Common myeloid progenitor, CD34-positive (primary cell): ENCODE measurements at regions not wholly inside any gene's neighbourhood (a gene's known extent, or its start where the extent isn't known, plus 50 kb on each side); places are given as distances from the start of the nearest gene placed in this dataset.

Experiments used
- CTCF ChIA-PET: fragments of 350-600 bp; sonication (Branson Sonifier 250); formaldehyde crosslinking; loops from one replicate; lab custom pipeline; 2021; ENCODE audit warnings: antibody characterized with exemption; lab: Charles Lee
- POLR2A ChIA-PET: fragments of 350-600 bp; sonication (Branson Sonifier 250); formaldehyde crosslinking; loops from one replicate; lab custom pipeline; 2021; ENCODE audit warnings: antibody characterized with exemption; lab: Charles Lee
- DNase-seq, 3 donors: peaks; one replicate each; pipeline versions ENCODE4 v3.0.0 to v3.0.0-alpha.2; 2013
- H3K27ac ChIP-seq, 2 experiments: 1 replicate in 1 of 2; 2 replicates in 1 of 2; pipeline ENCODE4 v1.7.0; 2013; ENCODE audit warnings: inconsistent platforms in 2 of 2, low read length in 2 of 2, mild to moderate bottlenecking in 2 of 2, low read depth in 1 of 2, moderate library complexity in 1 of 2; ENCODE audit not compliant: severe bottlenecking in 2 of 2, insufficient read depth in 1 of 2, poor library complexity in 1 of 2
- H3K27me3 ChIP-seq, 5 experiments: replicated peaks in 2 of 5; 1 replicate in 3 of 5; 2 replicates in 2 of 5; pipeline versions ENCODE4 v1.6.1 to v1.7.0; 2013; ENCODE audit warnings: low read length in 4 of 5, mild to moderate bottlenecking in 2 of 5, moderate library complexity in 2 of 5, inconsistent platforms in 1 of 5; ENCODE audit not compliant: insufficient read depth in 5 of 5, control insufficient read depth in 4 of 5
- H3K36me3 ChIP-seq, 4 experiments: 1 replicate in 2 of 4; 2 replicates in 2 of 4; pipeline versions ENCODE4 v1.6.1 to v1.7.0; 2013; ENCODE audit warnings: low read length in 3 of 4, control low read depth in 1 of 4, mild to moderate bottlenecking in 1 of 4; ENCODE audit not compliant: control insufficient read depth in 4 of 4, insufficient read depth in 4 of 4
- H3K4me1 ChIP-seq, 4 experiments: 1 replicate in 3 of 4; 2 replicates in 1 of 4; pipeline versions ENCODE4 v1.6.1 to v1.7.1; 2013; ENCODE audit warnings: low read length in 3 of 4, mild to moderate bottlenecking in 3 of 4, control low read depth in 1 of 4, inconsistent platforms in 1 of 4, moderate library complexity in 1 of 4; ENCODE audit not compliant: control insufficient read depth in 4 of 4, insufficient read depth in 4 of 4; ENCODE audit errors: control extremely low read depth in 1 of 4
- H3K4me3 ChIP-seq, 7 experiments: 1 replicate in 4 of 7; 2 replicates in 3 of 7; pipeline versions ENCODE4 v1.5.1 to v1.7.0; 2013; ENCODE audit warnings: mild to moderate bottlenecking in 7 of 7, low read length in 6 of 7, moderate library complexity in 6 of 7, inconsistent platforms in 2 of 7, low read depth in 2 of 7, control low read depth in 1 of 7; ENCODE audit not compliant: insufficient read depth in 4 of 7, control insufficient read depth in 1 of 7; ENCODE audit errors: extremely low read depth in 1 of 7
- H3K9me3 ChIP-seq, 5 experiments: 1 replicate in 4 of 5; 2 replicates in 1 of 5; pipeline versions ENCODE4 v1.6.1 to v1.7.1; 2013; ENCODE audit warnings: low read length in 4 of 5, mild to moderate bottlenecking in 2 of 5, inconsistent platforms in 1 of 5, low read depth in 1 of 5, moderate library complexity in 1 of 5; ENCODE audit not compliant: control insufficient read depth in 4 of 5, insufficient read depth in 2 of 5; ENCODE audit errors: control extremely low read depth in 1 of 5
- WGBS: methylation state at CpG from one replicate; pipeline ENCODE4 v1.1.5; 2013; ENCODE audit not compliant: insufficient coverage; 5-methylcytosine and 5-hydroxymethylcytosine counted together

DNA sequence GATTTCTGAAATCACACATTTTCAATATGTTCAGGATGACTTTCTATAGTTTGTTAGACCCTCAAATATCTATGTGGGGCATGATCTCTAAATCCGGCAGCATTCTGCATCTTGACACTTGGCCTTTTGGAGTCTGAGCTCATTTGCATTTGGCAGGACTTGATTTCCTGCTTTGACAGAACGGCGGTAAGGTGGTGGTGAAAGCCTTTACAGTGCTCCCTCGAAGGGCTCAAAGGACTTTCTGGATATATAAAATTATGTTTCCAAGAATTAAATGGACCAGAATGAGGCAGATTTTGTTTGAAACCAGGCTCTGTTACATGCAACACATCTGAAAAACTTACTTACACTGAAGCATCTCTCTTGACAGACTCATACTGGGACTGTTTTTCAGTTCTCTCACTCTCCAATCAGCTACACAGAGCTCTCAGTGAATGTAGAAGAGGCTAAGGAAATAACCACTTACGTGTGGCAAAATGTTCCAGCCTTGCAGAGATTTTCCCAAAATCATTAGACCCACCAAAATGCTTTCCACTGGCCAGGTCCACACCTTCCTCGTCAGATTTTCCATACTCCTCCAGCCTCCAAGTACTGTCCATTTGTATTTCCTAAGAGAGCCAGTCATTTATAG lies 207.2 kb downstream of the SPRY2 start:
- 49% methylated on average over 6 of the region's 6 CpGs for WGBS
- Histone ChIP-seq H3K4me3 (no peak overlapping the region), H3K4me1 (peaks cover 0 to 11% (median 5%) of the 10 kb centered on the region in 4 experiments), H3K36me3 (no peaks in the 10 kb centered on the region), H3K9me3 (no peaks in the 10 kb centered on the region), H3K27ac (no peak overlapping the region), H3K27me3 (no peaks in the 10 kb centered on the region)
- ChIA-PET POLR2A (no interaction called here), CTCF (no interaction called here)
- no peak for DNase-seq

DNA sequence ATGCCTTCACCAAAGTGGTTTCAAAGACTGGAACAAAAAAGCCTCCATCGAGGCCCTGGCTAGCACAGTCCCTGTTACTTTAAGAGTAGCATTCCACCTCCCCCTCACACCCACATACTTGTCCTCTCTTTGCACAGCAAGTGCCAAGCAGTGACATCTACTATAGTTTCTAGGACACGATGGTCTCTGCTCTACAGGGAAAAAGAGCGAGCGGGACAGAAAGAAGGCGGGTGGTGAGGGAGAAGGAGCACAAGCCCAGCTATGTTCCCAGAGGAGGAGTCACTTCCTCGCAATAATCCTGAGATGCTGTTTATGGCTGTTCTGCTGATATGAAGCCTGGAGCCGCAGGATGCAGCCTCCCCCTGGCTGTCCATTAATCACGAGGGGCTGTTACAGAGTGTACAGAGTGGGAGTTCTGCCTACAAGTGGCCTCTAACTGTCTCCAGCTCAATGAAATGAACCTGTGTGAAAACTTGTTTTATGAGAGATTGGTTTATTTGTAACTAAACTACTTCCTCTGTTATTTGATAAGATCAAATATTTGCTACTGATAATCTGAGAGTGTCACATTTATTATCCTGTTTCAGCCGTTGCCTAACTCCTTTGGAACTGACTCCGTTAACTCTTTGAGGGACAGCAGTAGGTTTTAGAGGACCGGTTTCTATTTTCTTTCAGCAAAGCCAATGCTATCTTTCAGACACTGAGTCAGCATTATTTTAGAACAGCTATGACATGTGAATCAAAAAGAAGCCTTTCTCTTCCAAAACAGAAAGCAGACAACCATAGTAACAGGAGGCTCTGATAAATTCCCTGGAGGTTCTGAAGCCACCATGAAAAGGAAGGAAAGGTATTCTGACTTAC lies 208.0 kb downstream of the SPRY2 start:
- H3K36me3 ChIP-seq, result no peaks in the 10 kb centered on the region
- H3K27me3 ChIP-seq, result no peaks in the 10 kb centered on the region
- H3K27ac ChIP-seq, result no peak overlapping the region
- H3K9me3 ChIP-seq, result no peaks in the 10 kb centered on the region
- CTCF ChIA-PET, result no interaction called here
- peaks cover 0 to 11% (median 5%) of the 10 kb centered on the region in 4 experiments for H3K4me1 ChIP-seq
- peak overlapping the region in 1 of 7 experiments; percentile 14 for H3K4me3 ChIP-seq
- 68% methylated on average over 6 of the region's 11 CpGs for WGBS
- DNase-seq, result peak; percentile 7 to 50 (median 39)
- POLR2A ChIA-PET, result no interaction called here

DNA sequence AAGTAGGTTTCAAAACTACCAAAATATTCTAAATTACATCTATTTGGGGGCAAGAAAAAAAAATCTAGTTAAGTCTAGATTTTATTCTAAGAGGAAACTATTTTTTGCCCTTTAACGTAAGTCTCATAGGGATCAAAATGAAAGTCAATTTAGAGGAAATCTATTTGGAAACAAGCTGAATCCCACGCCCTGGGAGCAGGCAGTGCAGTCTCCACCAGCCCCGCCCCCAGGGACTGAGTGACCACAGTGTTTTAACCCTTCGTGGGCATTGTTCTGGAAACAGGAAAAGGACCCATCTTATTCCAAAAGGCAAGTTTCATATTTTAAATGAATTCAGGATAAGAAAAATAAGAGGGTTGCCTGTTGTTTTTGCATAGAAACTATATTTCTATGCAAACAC lies 209.7 kb downstream of the SPRY2 start:
- Histone ChIP-seq H3K4me1 (peaks cover 0 to 11% (median 5%) of the 10 kb centered on the region in 4 experiments), H3K9me3 (no peaks in the 10 kb centered on the region), H3K4me3 (no peak overlapping the region), H3K36me3 (no peaks in the 10 kb centered on the region), H3K27me3 (no peaks in the 10 kb centered on the region), H3K27ac (no peak overlapping the region)
- WGBS, result 66% methylated on average over 2 of the region's 4 CpGs
- ChIA-PET POLR2A (no interaction called here), CTCF (no interaction called here)
- DNase-seq, result no peak

DNA sequence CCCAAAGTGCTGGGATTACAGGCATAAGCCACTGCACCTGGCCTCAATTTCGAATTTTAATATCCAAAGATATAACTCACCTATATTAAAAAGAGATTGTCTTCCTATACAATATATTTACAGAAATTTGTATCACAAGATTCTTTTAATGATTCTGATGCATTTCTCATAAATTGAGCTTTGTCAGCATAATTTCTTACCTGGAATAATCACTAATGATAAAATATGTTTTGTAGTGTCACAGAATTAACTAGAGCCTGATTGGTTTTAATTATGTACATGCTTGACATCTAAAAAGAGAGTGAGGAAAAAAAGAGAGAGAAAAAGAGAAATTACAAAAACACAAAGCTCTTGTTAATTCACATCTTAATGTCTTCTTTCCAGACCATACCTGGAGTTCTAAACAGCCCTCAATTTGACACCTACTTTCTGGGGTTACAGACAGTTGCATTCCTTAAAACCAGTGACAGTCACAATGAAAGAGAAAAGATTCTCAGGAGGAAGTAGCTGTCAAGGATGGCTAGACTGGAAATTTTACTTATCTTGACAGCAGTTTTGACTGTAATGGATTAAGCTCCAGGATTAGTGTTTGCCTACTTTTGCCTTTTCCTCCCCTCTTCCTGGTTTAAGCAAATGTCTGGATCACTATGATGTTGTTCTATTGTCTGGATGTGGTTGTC lies 214.4 kb downstream of the SPRY2 start:
- Histone ChIP-seq H3K27me3 (no peaks in the 10 kb centered on the region), H3K27ac (no peak overlapping the region), H3K9me3 (no peaks in the 10 kb centered on the region), H3K4me1 (no peaks in the 10 kb centered on the region), H3K36me3 (no peaks in the 10 kb centered on the region), H3K4me3 (no peak overlapping the region)
- CTCF ChIA-PET, result no interaction called here
- DNase-seq, result no peak
- POLR2A ChIA-PET, result no interaction called here
- no CpG with 5 or more reads among the region's 1 CpG for WGBS

DNA sequence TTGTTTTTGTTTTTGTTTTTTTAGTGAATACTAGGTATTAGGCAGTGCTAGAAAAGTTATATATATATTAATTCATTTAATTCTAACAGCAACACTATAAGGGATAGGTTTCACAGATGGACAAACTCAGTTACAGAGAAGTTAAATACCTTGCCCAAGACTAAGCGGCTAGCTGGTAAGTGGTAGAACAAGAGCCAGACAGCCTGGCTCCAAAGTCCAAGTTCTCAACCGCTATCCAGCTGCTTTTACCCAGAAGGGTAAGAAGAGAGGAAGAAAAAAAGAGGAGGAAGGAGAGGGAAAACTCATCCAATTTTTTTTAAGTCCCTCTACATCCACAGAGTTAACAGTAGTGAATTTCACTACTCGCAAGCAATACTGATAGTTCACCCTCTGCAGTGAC lies 217.0 kb downstream of the SPRY2 start:
- WGBS, result 100% methylated on average over 3 of the region's 3 CpGs
- CTCF ChIA-PET, result no interaction called here
- no peaks in the 10 kb centered on the region for H3K36me3 ChIP-seq

GRCh38 chr13:80121038-80121437 lies 219.9 kb downstream of the SPRY2 start:
- ChIA-PET POLR2A (no interaction called here), CTCF (no interaction called here)
- no peak overlapping the region for H3K4me3 ChIP-seq
- no peak for DNase-seq
- no peaks in the 10 kb centered on the region for H3K9me3 ChIP-seq
- H3K27me3 ChIP-seq, result no peaks in the 10 kb centered on the region
- H3K4me1 ChIP-seq, result no peaks in the 10 kb centered on the region
- H3K27ac ChIP-seq, result no peak overlapping the region
- WGBS, result no CpG with 5 or more reads among the region's 1 CpG
- no peaks in the 10 kb centered on the region for H3K36me3 ChIP-seq

More for the DNA sequence above, 217.0 kb downstream of the SPRY2 start:
- Histone ChIP-seq H3K4me1 (no peaks in the 10 kb centered on the region), H3K9me3 (no peaks in the 10 kb centered on the region), H3K27me3 (no peaks in the 10 kb centered on the region), H3K4me3 (no peak overlapping the region), H3K27ac (no peak overlapping the region)
- no peak for DNase-seq
- POLR2A ChIA-PET, result no interaction called here

GRCh38 chr13:80118506-80118905 lies 222.4 kb downstream of the SPRY2 start:
- no peak for DNase-seq
- H3K27me3 ChIP-seq, result no peaks in the 10 kb centered on the region
- H3K9me3 ChIP-seq, result no peaks in the 10 kb centered on the region
- 100% methylated on average over 1 of the region's 1 CpG for WGBS
- H3K36me3 ChIP-seq, result no peaks in the 10 kb centered on the region
- no peak overlapping the region for H3K4me3 ChIP-seq
- POLR2A ChIA-PET, result no interaction called here
- no peak overlapping the region for H3K27ac ChIP-seq
- CTCF ChIA-PET, result interaction anchor here (0.6 kb wide), 1 partner anchor 225 kb away, joined by 4 read pairs; no protein-coding TSS in a partner anchor
- no peaks in the 10 kb centered on the region for H3K4me1 ChIP-seq
